GM19328 (cell line): ENCODE measurements at regions not wholly inside any gene's neighbourhood (a gene's known extent, or its start where the extent isn't known, plus 50 kb on each side); places are given as distances from the start of the nearest gene placed in this dataset.

Experiments
- ATAC-seq: cut with Tn5 transposase; IDR thresholded peaks from one replicate; pipeline ENCODE4 v1.9.1; 2021; ENCODE audit warnings: mild to moderate bottlenecking, moderate library complexity; ENCODE audit not compliant: unreplicated experiment

- ATAC-seq: no peak
Measured at GRCh38 chr22:48856308-48856615, 971.4 kb downstream of the BRD1 start.

- ATAC-seq: no peak
Measured at GRCh38 chr22:48855593-48856307, 971.9 kb downstream of the BRD1 start.

GRCh38 chr22:48855013-48855412, 972.7 kb downstream of the BRD1 start:
- no peak for ATAC-seq

- no peak for ATAC-seq
Measured at GRCh38 chr22:48853627-48854240, 973.9 kb downstream of the BRD1 start.

GRCh38 chr22:48851933-48852549, 975.6 kb downstream of the BRD1 start:
- no peak for ATAC-seq

GRCh38 chr22:48850658-48851287, 976.9 kb downstream of the BRD1 start:
- ATAC-seq: no peak

- ATAC-seq: no peak
Measured at GRCh38 chr22:48849963-48850657, 977.6 kb downstream of the BRD1 start.

GRCh38 chr22:48849219-48849912, 978.3 kb downstream of the BRD1 start:
- ATAC-seq: no peak

GRCh38 chr22:48846200-48846599, 981.5 kb downstream of the BRD1 start:
- ATAC-seq: no peak

- no peak for ATAC-seq
Measured at GRCh38 chr22:48845356-48845936, 982.2 kb downstream of the BRD1 start.

GRCh38 chr22:48844056-48844675, 983.5 kb downstream of the BRD1 start:
- no peak for ATAC-seq

- no peak for ATAC-seq
Measured at GRCh38 chr22:48843640-48844039, 984.0 kb downstream of the BRD1 start.

GRCh38 chr22:48842976-48843375, 984.7 kb downstream of the BRD1 start:
- ATAC-seq: no peak

- ATAC-seq: no peak
Measured at GRCh38 chr22:48842583-48842945, 985.1 kb downstream of the BRD1 start.

- ATAC-seq: no peak
Measured at GRCh38 chr22:48841881-48842582, 985.6 kb downstream of the BRD1 start.

GRCh38 chr22:48840112-48840949, 987.3 kb downstream of the BRD1 start:
- ATAC-seq: no peak

- ATAC-seq: no peak
Measured at GRCh38 chr22:48838846-48839730, 988.6 kb downstream of the BRD1 start.

GRCh38 chr22:48838376-48838775, 989.3 kb downstream of the BRD1 start:
- ATAC-seq: no peak
